NCI-H1092 treated with DMSO at 0.1 percent for 48 hours (cell line): ENCODE measurements at regions not wholly inside any gene's neighbourhood (a gene's known extent, or its start where the extent isn't known, plus 50 kb on each side); places are given as distances from the start of the nearest gene placed in this dataset.
A peak's percentile ranks its signal among the peaks of the same experiment; 100 is the strongest.

ENCODE experiments used
- DNase-seq: peaks from one replicate; lab custom pipeline; 2025; lab: John Stamatoyannopoulos, UW

DNA sequence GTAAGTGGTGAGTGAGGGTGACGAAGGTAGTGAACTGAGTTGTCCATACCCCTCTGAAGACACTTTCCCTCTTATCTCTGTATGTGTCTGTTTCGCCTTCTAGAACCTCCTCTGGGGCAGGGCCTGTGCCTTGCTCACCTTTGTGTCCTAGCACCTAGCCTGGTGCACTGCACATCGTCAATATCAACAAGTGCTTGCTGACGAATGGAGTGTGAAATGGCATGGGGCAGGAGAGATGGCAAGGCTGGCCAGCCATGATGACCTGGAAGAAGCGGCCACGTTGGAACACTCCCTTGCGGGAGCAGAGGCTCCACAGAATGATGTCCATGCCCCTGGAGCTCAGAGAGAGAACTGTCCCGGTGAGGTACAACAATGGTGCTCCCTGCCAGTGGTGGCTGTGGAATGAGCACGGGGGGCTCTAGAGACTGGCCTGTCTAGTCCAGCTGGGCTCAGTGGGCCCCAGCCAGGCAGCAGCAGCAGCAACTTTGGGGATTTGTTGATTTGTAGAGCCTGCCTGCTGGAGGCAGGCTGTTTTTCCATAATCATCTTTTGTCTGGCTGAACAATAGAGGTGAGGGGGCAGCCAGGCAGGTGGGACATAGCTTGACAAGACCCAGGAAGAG lies 112.2 kb upstream of the PJA1 start:
- DNase-seq, result no peak

DNA sequence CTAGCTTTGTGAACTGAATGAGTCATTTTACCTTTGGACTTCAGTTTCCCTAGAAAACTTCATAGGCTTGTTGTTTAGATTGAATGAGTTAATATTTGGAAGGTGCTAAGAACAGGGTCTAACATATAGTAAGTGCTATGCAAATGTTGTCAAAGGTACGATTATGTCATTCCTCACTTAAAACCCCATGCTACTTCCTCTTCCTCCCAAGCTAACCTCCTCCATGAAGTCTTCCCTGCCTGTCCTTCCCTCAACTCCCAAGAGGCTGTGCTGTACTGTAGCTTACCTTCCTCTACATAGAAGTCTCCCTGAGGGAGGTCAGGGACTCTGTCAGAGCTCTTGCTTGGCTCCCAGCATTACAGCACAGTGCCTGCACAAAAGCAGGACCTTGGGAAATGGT lies 103.4 kb upstream of the PJA1 start:
- DNase-seq, result no peak

DNA sequence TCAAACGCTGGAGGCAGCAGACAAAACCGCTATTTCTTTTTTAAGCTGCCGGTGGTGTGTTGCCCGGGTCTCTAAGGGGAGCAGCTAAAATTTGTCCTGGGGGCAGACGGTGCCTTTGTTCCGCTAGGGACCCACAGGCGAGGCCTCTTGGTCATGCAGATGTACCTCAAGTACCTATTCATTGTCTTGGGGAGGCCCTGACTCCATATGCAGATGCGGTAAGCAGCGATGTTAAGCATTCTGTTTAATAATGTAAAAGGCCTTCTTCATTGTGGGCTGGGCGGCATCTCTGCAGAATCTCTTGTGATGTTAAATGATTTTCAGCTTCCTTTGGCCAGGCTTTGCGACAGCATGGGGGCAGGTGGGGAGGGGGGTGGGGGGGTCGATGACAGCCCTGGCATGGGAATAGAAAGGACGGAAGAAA lies 98.9 kb upstream of the PJA1 start:
- no peak for DNase-seq

DNA sequence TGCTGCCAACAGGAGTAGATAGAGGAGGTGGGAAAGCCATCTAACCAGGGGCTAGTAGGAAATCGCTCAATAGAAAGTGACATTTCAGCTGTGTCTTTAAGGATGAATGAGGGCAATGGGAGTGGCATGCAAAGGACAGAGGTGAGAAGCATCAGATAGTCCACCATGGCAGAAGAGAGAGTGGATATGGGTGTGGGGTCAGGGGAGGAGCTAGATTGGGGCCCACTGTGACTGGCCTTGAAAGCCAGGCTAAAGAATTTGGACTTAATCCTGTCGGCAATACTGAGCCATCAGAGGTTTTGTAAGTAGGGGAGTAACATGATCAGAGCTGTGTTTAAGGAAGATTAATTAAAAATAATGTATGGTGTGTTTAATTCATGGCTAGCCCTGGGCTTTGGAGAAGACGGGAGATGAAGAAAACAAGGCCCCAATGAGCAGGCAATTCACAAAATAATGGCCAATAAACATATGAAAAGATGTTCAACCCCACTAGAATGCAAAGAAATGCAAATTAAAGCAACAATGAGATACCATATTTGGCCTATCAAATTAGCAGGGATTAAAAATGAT lies 98.1 kb upstream of the PJA1 start:
- DNase-seq, result no peak

DNA sequence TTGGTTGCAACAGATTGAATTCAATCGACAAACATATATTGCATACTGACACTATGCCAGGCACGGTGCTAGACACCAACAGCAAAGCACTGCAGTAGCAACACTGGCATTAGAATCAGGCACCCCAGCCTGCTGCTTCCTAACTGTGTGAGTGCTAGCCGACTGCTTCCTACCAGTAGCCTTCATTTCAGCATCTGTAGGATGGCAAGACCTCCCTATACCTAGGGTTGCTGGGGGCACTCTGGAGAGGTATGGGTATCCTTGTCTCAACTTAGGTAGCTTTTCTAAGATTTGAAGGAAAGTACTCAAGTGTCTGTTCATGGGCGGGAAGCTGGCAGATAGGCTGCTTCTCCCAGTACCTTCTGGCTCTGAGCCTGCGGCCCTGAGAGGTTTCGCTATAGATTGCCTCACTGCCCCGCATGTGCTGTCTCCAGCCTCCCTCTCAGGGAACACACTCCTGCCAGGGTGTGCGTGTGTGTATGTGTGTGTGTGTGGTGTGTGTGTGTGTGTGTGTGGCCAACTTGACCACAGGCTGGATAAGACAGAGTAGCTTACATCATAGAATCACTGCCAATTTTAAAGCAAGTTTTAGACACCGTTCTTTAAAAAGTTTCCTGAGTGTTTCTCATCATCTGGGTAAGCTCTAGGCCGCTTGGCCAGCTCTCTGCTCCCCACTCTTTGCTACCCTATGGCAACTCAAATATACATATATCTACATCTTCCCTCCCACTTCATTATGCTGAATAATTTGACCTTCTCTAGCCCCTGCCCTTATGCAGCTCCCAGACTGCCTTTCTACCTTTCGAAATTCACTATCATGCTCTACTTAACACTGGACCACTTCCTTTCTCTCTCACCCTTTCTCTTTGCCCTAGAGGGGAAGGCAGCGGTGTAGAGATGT lies 97.0 kb upstream of the PJA1 start:
- no peak for DNase-seq

DNA sequence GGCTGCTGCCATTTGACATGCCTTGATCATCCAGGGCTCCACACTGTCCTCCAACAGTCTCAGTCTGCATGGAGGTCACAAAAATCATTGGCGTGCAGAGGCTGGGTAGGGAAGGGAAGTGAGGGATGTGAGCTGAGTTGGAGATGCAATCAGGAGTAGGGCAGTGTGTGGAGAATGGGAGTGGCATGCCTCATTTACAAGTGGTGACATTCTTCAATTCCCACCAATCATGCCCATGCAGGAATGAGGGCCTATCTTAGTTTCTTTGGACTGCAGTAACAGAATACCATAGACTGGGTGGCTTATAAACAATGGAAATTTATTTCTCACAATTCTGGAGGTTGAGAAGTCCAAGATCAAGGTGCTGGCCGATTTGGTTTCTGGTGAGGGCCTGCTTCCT lies 94.9 kb upstream of the PJA1 start:
- DNase-seq, result no peak

DNA sequence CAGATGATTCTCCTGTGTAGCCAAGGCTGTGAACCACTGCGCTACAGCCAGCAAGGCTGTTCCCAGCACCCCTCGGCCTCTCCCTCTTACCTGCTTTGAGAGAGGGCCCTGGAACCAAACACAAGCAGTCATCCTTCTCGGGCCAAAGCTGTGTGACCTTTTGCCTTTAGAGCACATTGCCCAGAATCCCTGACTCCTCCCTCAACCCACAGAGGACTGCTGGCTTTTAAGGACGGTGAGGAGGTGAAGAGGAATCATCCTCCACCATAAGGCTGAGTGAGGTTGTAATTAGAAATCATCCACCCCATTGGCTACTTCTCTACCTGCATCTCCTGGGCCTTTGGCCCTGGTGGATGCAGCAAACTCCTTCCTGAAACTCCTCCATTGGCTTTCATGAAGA lies 93.6 kb upstream of the PJA1 start:
- DNase-seq, result no peak

DNA sequence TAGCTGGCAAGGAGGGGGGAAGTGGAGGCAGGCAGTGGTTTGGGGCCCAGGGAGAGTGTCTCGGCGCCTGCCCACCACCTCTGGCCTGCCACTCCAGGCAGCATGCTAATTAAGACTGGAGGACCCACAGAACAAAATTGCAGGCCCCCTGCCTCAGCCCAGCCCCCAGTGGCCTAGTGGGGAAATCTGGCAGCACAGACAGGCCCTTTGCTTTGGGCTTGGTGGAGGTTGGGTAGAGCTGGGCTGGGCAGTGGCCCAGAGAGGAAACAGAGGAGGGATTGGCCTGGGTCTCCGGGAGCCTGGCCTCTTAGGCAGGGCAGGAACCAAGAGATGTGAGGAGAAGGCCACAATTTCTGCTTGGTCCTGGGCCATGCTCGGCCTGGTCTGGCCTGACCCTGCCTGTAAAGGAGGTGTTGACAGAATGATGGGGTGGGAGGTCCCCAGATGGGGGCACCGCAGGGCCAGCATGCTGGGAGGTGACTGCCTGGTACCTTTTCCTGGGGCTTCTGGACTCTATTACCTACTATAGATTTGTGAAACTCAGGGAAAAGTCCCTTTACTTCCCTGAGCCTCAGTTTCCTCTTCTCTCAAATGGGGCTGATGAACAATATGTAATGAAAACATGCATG lies 92.4 kb upstream of the PJA1 start:
- no peak for DNase-seq

DNA sequence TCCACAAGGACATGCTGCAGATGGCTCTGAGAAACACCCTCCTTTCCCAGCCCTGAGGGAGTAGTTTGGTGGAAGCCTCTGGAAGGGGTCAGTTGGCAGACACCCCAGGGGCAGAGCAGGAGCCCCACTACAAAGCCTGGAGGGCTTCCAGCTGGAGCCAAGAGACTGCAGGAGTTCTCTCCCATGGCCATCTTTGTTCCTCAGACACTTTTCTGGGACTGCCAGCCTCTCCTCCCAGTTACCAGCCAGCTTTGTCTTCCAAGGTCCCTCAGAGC lies 91.0 kb upstream of the PJA1 start:
- no peak for DNase-seq

DNA sequence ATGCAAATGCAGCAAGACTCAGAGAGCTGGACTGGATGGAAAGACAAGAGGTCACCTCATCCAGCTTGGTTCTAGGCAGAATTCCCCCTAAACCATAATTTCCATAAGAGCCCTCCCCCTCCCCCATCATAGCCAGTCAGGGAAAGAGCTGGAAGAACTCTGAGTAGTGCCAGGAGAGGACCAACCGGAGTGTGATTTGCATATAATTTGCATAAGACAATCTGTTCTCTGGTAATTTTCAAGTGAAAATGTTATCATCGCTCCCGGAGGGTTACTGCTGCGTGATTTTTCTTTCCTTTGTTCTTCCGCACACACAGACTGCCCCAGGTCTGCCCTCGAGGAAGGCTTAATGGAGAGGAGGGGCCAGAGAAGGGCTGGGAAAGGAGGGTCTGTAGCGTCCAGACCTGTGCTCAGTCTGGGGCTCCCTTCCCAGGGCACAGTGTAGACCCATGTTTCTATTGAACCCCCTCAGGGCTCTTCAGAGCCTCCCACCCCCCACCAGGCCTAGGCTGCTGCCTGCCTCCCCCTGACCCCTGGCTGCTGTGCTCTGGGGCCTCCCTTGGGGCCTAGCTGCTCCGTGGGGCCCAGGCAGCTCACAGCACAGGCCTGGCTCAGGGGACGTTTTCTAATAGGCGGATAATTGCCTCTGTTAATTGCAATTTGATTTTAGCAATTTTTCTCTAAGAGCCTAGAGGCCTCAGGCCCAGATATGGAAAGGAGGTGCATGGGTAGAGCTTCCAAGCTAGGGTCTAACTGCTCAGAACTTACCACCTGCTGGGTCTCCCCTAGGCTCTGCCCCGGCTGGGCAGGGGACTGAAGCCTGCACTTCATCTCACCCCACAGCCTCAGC lies 90.4 kb upstream of the PJA1 start:
- DNase-seq, result no peak

DNA sequence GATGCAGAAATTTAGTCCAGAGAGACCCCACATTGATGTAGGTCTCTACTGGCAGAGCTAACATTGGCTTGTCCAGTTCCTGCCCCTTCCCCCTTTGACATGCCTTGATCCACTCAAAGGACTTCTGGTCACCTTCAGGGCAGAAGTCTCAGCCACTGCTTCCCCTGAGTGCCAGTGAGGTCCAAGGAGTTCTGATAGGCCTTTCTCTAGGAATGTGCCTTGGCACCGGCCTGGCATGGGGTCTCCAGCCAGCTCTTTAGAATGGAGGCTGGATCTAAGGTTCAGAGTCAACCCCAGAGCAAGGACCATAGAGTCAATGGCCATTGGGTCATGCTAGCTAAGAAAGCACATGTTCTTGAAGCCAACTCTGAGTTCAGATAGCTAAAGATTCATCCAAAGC lies 88.6 kb upstream of the PJA1 start:
- DNase-seq, result no peak

DNA sequence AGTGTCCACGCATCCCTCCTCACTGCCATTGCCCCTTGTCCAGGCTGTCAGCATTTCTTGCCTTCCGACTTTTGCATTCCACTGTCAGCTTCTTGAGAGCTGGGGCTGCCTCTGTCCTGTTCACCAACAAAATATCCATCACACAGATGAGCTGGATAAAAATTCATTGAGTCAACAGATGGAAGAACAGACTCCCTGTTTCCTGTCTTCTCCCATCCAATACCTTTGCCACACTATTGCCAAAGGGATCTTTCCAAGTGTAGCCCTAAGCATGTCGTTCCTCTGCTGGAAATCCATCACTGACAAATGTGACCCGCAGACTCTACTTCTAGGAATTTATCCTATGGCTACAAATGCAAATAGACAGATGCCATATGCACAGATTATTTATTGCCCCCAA lies 78.0 kb upstream of the PJA1 start:
- no peak for DNase-seq

DNA sequence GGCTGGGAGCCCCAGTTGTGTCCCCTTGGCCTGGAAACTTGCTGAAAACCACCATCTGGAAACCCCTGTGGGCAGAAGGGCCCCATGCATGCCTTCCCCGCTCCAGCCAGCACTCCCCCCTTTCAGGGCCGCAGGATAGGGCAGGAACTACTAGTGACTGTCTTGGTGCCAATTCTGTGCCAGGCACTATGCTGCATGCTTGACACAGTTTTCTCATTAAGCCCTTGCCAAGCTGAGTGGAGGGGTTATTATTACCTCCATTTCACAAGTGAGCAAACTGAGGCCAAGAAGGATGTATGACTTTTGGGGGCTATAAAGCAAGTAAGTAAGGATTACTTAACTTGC lies 73.6 kb upstream of the PJA1 start:
- no peak for DNase-seq

DNA sequence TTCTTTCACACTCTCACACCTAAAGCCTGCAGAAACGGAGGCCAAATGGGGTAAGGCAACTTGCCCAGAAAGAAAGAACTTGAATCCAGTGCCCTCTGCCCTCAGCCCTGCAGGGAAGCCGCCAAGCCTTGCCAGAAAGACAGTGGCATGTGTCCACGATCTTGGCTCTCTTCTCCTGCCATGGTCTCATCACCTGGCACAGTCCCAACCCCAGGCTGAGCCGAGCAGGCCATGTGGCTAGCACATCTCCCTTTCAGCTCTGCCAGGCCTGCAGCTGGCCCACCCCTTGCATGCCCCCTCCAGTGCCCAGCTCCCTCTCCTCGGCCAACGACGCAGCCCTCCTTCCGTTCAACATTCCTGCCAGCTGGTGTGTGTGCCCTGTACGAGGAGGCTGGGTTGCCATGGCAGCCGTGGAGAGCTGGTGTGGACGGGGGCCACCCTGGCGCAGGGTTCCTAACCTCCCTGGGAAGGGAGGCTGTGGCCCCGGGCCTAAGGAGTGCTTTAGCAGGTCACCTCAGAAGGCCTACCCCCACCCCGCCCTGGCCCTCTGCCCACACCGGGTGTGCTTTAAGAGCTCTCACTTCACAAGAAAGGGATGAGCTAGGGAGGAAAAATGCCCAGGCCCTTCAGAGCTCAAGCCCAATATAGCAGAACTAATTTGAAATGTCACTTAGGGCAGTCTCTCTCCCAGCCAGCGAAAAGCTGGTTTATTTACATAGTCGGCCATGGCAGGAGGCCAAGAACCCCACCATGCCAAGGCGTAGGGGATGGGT lies 73.0 kb upstream of the PJA1 start:
- DNase-seq, result peak; percentile 95

DNA sequence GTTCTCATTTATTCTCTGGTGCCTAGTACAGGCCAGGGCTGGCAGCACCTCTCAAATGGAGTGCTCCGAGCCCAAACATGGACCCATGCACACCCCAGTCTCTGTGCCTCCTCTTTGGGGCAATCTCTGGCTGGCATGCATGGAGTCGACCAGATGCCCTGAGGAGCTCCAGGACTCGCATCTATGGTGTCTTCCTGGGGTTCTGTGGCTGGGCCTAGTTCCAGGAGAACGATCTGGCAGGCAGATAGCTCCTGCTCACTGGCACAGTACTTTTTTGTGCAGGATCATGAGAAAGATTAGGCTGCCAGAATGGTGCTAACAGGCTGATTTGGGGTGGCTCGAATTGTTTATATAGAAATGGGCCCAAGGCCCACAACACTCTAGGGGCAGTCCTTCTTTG lies 72.0 kb upstream of the PJA1 start:
- DNase-seq, result peak; percentile 20

DNA sequence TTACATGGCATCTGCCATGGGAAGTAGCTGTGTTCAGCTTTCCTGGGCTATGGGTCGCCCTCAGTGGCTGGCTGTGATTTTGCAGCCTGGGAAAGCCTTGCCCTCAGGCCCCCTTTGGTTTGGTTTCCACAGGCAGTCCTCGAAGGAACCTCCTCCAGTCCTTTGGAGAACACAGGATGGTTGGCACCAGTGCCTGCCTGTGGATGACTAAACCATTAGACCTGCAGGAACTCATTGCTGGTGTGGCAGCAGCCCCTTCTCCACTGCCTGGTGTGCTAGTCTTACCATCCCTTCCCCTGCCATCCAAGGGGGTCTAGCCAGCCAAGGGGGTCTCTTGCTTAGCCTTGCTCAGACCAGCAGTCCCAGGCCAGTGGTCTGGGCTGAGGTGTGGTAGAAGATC lies 71.4 kb upstream of the PJA1 start:
- no peak for DNase-seq

DNA sequence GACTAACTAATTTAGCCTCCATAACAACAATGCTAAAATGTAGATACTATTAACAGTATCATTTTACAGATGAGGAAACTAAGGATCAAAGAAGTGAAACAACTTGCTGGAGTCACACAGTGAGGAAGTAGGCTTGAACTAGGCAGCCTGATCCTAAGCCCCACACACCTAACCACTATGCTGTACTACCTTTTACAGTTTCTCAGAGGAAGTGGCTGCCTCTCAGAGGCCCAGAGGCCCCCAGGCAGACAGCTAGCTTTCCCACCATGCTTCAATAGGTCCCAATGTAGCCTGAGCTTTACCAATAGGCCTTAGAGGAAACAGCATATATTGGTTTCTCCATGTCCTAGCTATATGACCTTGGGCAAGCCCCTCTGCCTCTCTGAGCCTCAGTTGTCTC lies 69.4 kb upstream of the PJA1 start:
- no peak for DNase-seq

DNA sequence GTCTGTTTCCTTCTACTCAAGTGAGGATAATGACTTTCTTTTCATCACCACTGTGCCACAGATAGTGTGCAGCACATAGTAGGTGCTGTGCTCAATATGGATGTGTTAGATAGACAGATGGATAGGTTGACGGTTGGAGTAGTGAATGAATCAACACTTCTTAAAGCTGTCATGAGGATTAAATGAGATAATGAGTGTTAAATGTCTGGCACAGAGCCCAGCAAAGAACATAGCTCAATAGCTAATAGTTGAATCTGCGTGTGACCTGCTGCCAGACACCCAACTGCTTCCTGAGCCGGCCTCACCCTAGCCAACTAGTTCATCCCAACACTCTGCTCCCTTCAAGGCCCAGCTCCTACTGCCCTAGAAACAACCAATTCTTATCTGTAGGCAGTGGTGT lies 67.7 kb upstream of the PJA1 start:
- DNase-seq, result peak; percentile 41

DNA sequence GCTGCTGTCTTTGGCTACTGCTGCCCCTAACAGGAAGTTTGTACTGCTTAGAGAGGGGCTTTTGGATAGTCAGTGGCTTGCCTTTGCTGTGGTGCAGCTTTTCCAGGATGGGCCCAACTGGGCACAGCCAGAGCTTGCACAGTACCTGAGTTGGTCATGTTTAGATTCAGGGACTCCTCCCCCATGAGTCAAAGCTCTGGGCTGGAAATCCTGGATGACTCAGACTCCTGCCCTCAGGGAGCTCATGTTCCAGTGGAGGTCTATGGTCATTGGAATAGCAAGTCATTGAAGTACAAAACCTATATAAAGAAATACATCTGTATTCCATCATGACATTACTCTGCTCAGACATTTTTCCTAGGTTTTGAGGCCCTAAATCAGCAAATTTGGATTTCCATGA lies 66.7 kb upstream of the PJA1 start:
- no peak for DNase-seq

DNA sequence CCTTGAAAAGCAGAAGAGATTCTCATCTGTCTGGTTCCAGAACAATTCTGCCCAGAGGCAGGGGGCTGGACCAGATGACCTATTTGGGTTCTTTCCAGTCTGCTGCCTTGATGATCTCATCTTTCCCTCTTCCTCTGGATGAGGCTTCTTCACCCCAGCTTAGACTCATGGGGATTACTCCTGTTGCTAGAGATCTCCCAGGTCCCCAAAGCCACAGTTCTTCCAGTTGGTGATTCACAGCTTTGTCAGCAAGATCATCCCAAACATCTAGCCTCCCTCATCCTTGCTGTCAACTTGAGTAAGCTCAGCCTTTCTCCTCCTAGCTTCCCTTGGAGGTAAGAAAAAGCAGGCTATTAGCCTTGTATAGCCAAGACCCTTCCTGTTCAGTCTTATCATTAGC lies 64.2 kb upstream of the PJA1 start:
- no peak for DNase-seq

DNA sequence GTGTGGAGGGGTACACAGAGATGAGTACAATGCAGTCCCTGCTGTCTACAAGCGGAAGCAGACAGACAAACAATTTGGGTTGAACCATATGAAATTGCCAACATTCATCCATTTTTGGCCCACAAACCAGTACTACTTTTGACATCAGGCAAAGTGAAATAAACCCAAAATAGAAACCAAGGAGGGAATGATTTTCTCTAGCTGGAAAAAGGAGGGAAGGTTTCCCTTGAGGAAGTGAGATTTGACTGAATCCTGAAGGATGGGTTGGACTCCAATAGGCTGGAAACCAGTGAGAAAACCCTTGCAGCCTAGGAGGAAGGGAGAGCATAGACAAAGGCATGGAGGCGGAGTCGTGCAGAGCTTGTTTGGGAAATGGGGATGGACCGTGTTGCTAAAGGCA lies 63.5 kb upstream of the PJA1 start:
- DNase-seq, result no peak
